PC-9 (cell line): ENCODE measurements at regions not wholly inside any gene's neighbourhood (a gene's known extent, or its start where the extent isn't known, plus 50 kb on each side); places are given as distances from the start of the nearest gene placed in this dataset.

Experiments used
- BruUV-seq: library from RNA; stranded (reverse); fragments of 400-500 nt; replicated peaks from 2 replicates; lab custom pipeline; 2021; lab: Mats Ljungman, UMichigan
- CTCF ChIA-PET: fragments of 300-600 bp; sonication (Branson Sonifier 250); formaldehyde crosslinking; loops from one replicate; lab custom pipeline; 2022; ENCODE audit warnings: antibody characterized with exemption; lab: Charles Lee
- POLR2A ChIA-PET: fragments of 300-600 bp; sonication (Branson Sonifier 250); formaldehyde crosslinking; loops from one replicate; lab custom pipeline; 2022; ENCODE audit warnings: antibody characterized with exemption; ENCODE audit not compliant: unreplicated experiment; lab: Charles Lee
- DNase-seq, 2 experiments: peaks; one replicate each; pipeline versions ENCODE4 v3.0.0 to v3.0.0-alpha.2; 2015 to 2022; ENCODE audit warnings: mixed read lengths in 1 of 2
- H2AFZ ChIP-seq: fragments of 200-600 bp; sonication (generic); 2 replicates; pipeline ENCODE4 v1.8.1; 2017; ENCODE audit warnings: antibody characterized with exemption
- H3F3A ChIP-seq: fragments of 200-600 bp; sonication (generic); 2 replicates; pipeline ENCODE4 v1.8.1; 2017; ENCODE audit warnings: antibody characterized with exemption, mild to moderate bottlenecking, low read depth; ENCODE audit not compliant: insufficient read depth
- H3K27ac ChIP-seq: fragments of 200-600 bp; sonication (generic); 2 replicates; pipeline ENCODE4 v1.6.1; 2016; ENCODE audit warnings: mixed run types
- H3K27me3 ChIP-seq: fragments of 200-600 bp; sonication (generic); 2 replicates; pipeline ENCODE4 v1.6.1; 2016; ENCODE audit warnings: low read depth, mixed run types; ENCODE audit not compliant: insufficient read depth
- H3K36me3 ChIP-seq: fragments of 200-600 bp; sonication (generic); 2 replicates; pipeline ENCODE4 v1.6.1; 2016; ENCODE audit warnings: low read depth, mixed run types
- H3K4me1 ChIP-seq: fragments of 200-600 bp; sonication (generic); replicated peaks from 2 replicates; pipeline ENCODE4 v1.6.1; 2016; ENCODE audit warnings: mixed run types; ENCODE audit not compliant: insufficient read depth
- H3K4me2 ChIP-seq: fragments of 200-600 bp; sonication (generic); 2 replicates; pipeline ENCODE4 v1.6.1; 2017; ENCODE audit warnings: mixed run types
- H3K4me3 ChIP-seq: fragments of 200-600 bp; sonication (generic); 2 replicates; pipeline ENCODE4 v1.6.1; 2016; ENCODE audit warnings: mixed run types
- H3K79me2 ChIP-seq: fragments of 200-600 bp; sonication (generic); 2 replicates; pipeline ENCODE4 v1.6.1; 2017; ENCODE audit warnings: low read depth, mixed run types
- H3K9me2 ChIP-seq: fragments of 200-600 bp; sonication (generic); 2 replicates; pipeline ENCODE4 v1.8.1; 2017; ENCODE audit warnings: mild to moderate bottlenecking; ENCODE audit not compliant: insufficient read depth
- H3K9me3 ChIP-seq: fragments of 200-600 bp; sonication (generic); 2 replicates; pipeline ENCODE4 v1.8.1; 2016; ENCODE audit warnings: low read depth; ENCODE audit not compliant: insufficient read depth
- H4K20me1 ChIP-seq: fragments of 200-600 bp; sonication (generic); 2 replicates; pipeline ENCODE4 v1.8.1; 2017; ENCODE audit not compliant: insufficient read depth
- CTCF ChIP-seq: fragments of 200-600 bp; sonication (generic); conservative IDR thresholded peaks from 2 replicates; pipeline ENCODE4 v1.6.1; 2017; ENCODE audit warnings: mixed run types, antibody characterized with exemption, mild to moderate bottlenecking, moderate library complexity
- EZH2 ChIP-seq: fragments of 200-600 bp; sonication (generic); IDR thresholded peaks from 2 replicates; pipeline ENCODE4 v1.8.0; 2017; ENCODE audit warnings: antibody characterized with exemption, low read depth
- intact Hi-C: fragments of 100-400 bp; cut with micrococcal nuclease; formaldehyde crosslinking; loops from one replicate; pipeline ENCODE4 v1.10.0; 2022; ENCODE audit not compliant: unreplicated experiment

DNA sequence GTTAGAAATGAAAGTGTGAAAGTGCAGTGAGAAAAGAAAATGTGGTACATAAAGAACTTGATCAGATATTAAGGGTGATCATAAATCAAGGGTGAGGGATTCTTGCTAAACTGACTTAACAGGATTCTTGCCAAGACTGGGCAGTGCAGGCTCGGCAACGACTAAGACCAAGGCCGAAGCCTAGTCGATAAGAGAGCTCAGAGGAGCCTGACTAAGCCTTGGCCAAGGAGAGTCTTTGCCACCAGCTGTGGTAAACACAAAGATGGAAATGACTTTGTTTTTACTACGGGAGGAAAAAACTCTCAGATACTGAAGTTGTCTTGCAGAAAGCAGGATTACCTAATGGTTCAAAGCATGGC, 196.6 kb downstream of the LY86 start:
- ChIA-PET POLR2A (no interaction called here), CTCF (no interaction called here)
- BruUV-seq: no TSS peak
- no peaks in the 10 kb centered on the region for H3K79me2 ChIP-seq
- H4K20me1 ChIP-seq: no peaks in the 10 kb centered on the region
- H3K4me1 ChIP-seq: peaks cover 14% of the 10 kb centered on the region
- no peak overlapping the region for H3K27ac ChIP-seq
- H3K27me3 ChIP-seq: no peaks in the 10 kb centered on the region
- H3K9me3 ChIP-seq: no peaks in the 10 kb centered on the region
- DNase-seq: no peak
- no peaks in the 10 kb centered on the region for H3K9me2 ChIP-seq
- no peak overlapping the region for H3K4me2 ChIP-seq
- no peak for TF ChIP-seq EZH2
- TF ChIP-seq CTCF: no peak
- no peaks in the 10 kb centered on the region; the same call in 1 of the 2 replicates for H3F3A ChIP-seq
- H2AFZ ChIP-seq: no peak overlapping the region
- H3K4me3 ChIP-seq: no peak overlapping the region
- H3K36me3 ChIP-seq: no peaks in the 10 kb centered on the region
- intact Hi-C loops: no loop called here

GRCh38 chr6:6788394-6789032, 200.0 kb downstream of the LY86 start:
- TF ChIP-seq CTCF (no peak), EZH2 (no peak)
- Histone ChIP-seq H3K4me1 (peaks cover 16% of the 10 kb centered on the region), H3F3A (peaks cover 5% of the 10 kb centered on the region), H3K27ac (no peak overlapping the region), H3K4me2 (no peak overlapping the region), H3K9me3 (no peaks in the 10 kb centered on the region), H3K79me2 (no peaks in the 10 kb centered on the region), H2AFZ (no peak overlapping the region), H3K36me3 (no peaks in the 10 kb centered on the region), H3K4me3 (no peak overlapping the region), H3K9me2 (no peaks in the 10 kb centered on the region), H4K20me1 (no peaks in the 10 kb centered on the region), H3K27me3 (no peaks in the 10 kb centered on the region)
- DNase-seq: no peak
- BruUV-seq: no TSS peak
- CTCF ChIA-PET: no interaction called here
- POLR2A ChIA-PET: interaction anchor here (0.6 kb wide), 1 partner anchor 15 kb away, joined by 4 read pairs; no protein-coding TSS in a partner anchor
- intact Hi-C loops: no loop called here

DNA sequence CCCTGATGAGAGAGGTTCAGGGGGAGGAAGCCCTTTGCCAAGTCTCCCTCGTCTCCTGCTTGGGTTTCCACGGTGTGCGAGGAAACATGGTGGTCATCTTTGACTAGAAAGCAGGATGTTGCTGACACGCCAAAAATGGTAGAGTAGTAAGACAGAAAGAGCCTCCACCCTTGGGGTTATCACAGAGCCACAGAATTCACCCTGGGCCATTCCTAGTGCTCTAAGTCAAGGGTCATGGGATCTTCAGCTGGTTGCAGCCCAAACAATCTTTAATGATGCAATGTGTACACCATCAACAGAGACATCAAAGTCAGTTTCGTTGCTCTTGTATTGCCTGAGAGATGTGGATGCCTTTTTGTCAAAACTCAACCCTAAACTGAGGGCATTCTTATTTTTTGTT, 201.9 kb downstream of the LY86 start:
- BruUV-seq: no TSS peak
- H3K4me1 ChIP-seq: peaks cover 16% of the 10 kb centered on the region

More for the DNA sequence above, 201.9 kb downstream of the LY86 start:
- intact Hi-C loops: no loop called here
- TF ChIP-seq EZH2 (no peak), CTCF (no peak)
- H3K9me3 ChIP-seq: no peaks in the 10 kb centered on the region
- H3K27ac ChIP-seq: 0 out of 2 replicates have a peak overlapping the region, but pooled peaks have one; percentile 56
- no peak overlapping the region for H3K4me3 ChIP-seq
- H4K20me1 ChIP-seq: no peaks in the 10 kb centered on the region
- no peak overlapping the region for H3K4me2 ChIP-seq
- no peak overlapping the region for H2AFZ ChIP-seq
- ChIA-PET POLR2A (interaction anchor here (0.6 to 0.9 kb wide), 2 partner anchors 17 to 42 kb away, joined by 3 to 4 read pairs; no protein-coding TSS in a partner anchor), CTCF (interaction anchor here (0.6 kb wide), 1 partner anchor 28 kb away, joined by 9 read pairs; no protein-coding TSS in a partner anchor)
- H3F3A ChIP-seq: peaks cover 5% of the 10 kb centered on the region
- no peaks in the 10 kb centered on the region for H3K9me2 ChIP-seq
- no peak for DNase-seq
- H3K27me3 ChIP-seq: no peaks in the 10 kb centered on the region
- no peaks in the 10 kb centered on the region for H3K36me3 ChIP-seq
- H3K79me2 ChIP-seq: no peaks in the 10 kb centered on the region
